ENCODE measurements at regions not wholly inside any gene's neighbourhood (a gene's known extent, or its start where the extent isn't known, plus 50 kb on each side); places are given as distances from the start of the nearest gene placed in this dataset.

GRCh38 chr2:180240774-180241173 lies 233.7 kb upstream of the CWC22 start:
- peak; percentile 67 for ATAC-seq
- Histone ChIP-seq H3K9ac (ENCODE audit: low read length) (no peak overlapping the region), H3K9me3 (ENCODE audit: control insufficient read depth in 1 of 2, insufficient read depth in 1 of 2, low read depth in 1 of 2, low read length in 2 of 2) (no peaks in the 10 kb centered on the region), H3K27me3 (ENCODE audit: insufficient read depth, low read length) (no peaks in the 10 kb centered on the region), H3K36me3 (ENCODE audit: control insufficient read depth in 1 of 2, insufficient read depth in 2 of 2, low read length in 2 of 2) (no peaks in the 10 kb centered on the region), H3K4me2 (ENCODE audit: low read length) (no peak overlapping the region), H3K4me1 (ENCODE audit: control insufficient read depth in 1 of 2, insufficient read depth in 2 of 2, low read length in 2 of 2) (no peaks in the 10 kb centered on the region), H3K4me3 (replicated peaks in 1 of 2; ENCODE audit: low read depth in 1 of 2, low read length in 2 of 2) (no peak overlapping the region), H4K20me1 (ENCODE audit: insufficient read depth) (no peaks in the 10 kb centered on the region), H3K9me2 (ENCODE audit: insufficient read depth) (no peaks in the 10 kb centered on the region), H3K79me2 (ENCODE audit: insufficient read depth, low read length) (no peaks in the 10 kb centered on the region), H3K27ac (ENCODE audit: low read depth, low read length) (no peak overlapping the region), H2AFZ (ENCODE audit: low read depth, low read length, poor library complexity, severe bottlenecking) (peak overlapping the region; percentile 17)
- POLR2A ChIA-PET = no interaction called here
- TF ChIP-seq ZFX (IDR thresholded peaks at IDR 0.05) = no peak
- no peak for TF ChIP-seq CBX3 (IDR thresholded peaks at IDR 0.05; ENCODE audit: low read depth)
- peak; percentile 73 for TF ChIP-seq RAD21 (IDR thresholded peaks at IDR 0.05; ENCODE audit: low read depth)
- no peak for TF ChIP-seq EZH2 (IDR thresholded peaks at IDR 0.05)
- TF ChIP-seq ATF3 (IDR thresholded peaks at IDR 0.05) = no peak
- peak; percentile 14 to 45 (median 37); a peak in 4 of 6 replicates for TF ChIP-seq CTCF (IDR thresholded peaks at IDR 0.05 in 2 of 3, conservative IDR thresholded peaks at IDR 0.05 in 1 of 3; ENCODE audit: borderline replicate concordance in 1 of 3, insufficient read depth in 1 of 3, low read depth in 2 of 3, low read length in 2 of 3)
- no TSS peak for BruUV-seq (replicated peaks)
- CTCF ChIA-PET = no interaction called here
- RAD21 ChIA-PET (ENCODE audit: low non-redundant PET in 1 of 2, low total read pairs in 2 of 2, uncharacterized antibody in 2 of 2, unreplicated experiment in 2 of 2) = no interaction called here
- DNase-seq (ENCODE audit: low read depth, low spot score) = peak; percentile 10
- intact Hi-C loops (cut with micrococcal nuclease) = loop anchor here (1.0 kb wide), 1 partner anchor 818 kb away; no protein-coding TSS in a partner anchor

GRCh38 chr2:180238729-180239128 lies 231.6 kb upstream of the CWC22 start:
- Histone ChIP-seq H3K27ac (ENCODE audit: low read depth, low read length) (no peak overlapping the region), H2AFZ (ENCODE audit: low read depth, low read length, poor library complexity, severe bottlenecking) (no peak overlapping the region)
- POLR2A ChIA-PET = interaction anchor here (0.6 kb wide), 1 partner anchor 742 kb away, joined by 5 read pairs; the partner anchor contains the start of gene UBE2E3

More at GRCh38 chr2:180238729-180239128, 231.6 kb upstream of the CWC22 start:
- no TSS peak for BruUV-seq (replicated peaks)
- RAD21 ChIA-PET (ENCODE audit: low non-redundant PET in 1 of 2, low total read pairs in 2 of 2, uncharacterized antibody in 2 of 2, unreplicated experiment in 2 of 2) = no interaction called here
- Histone ChIP-seq H3K27me3 (ENCODE audit: insufficient read depth, low read length) (no peaks in the 10 kb centered on the region), H3K9me2 (ENCODE audit: insufficient read depth) (no peaks in the 10 kb centered on the region), H3K4me3 (replicated peaks in 1 of 2; ENCODE audit: low read depth in 1 of 2, low read length in 2 of 2) (no peak overlapping the region), H4K20me1 (ENCODE audit: insufficient read depth) (no peaks in the 10 kb centered on the region), H3K4me2 (ENCODE audit: low read length) (no peak overlapping the region), H3K36me3 (ENCODE audit: control insufficient read depth in 1 of 2, insufficient read depth in 2 of 2, low read length in 2 of 2) (no peaks in the 10 kb centered on the region), H3K9ac (ENCODE audit: low read length) (no peak overlapping the region), H3K79me2 (ENCODE audit: insufficient read depth, low read length) (no peaks in the 10 kb centered on the region), H3K9me3 (ENCODE audit: control insufficient read depth in 1 of 2, insufficient read depth in 1 of 2, low read depth in 1 of 2, low read length in 2 of 2) (no peaks in the 10 kb centered on the region), H3K4me1 (ENCODE audit: control insufficient read depth in 1 of 2, insufficient read depth in 2 of 2, low read length in 2 of 2) (no peaks in the 10 kb centered on the region)
- CTCF ChIA-PET = no interaction called here
- DNase-seq (ENCODE audit: low read depth, low spot score) (no peak), ATAC-seq (no peak)
- intact Hi-C loops (cut with micrococcal nuclease) = no loop called here
- TF ChIP-seq ELF1 (IDR thresholded peaks at IDR 0.05; ENCODE audit: borderline replicate concordance, low read depth) (no peak), POLR2A (IDR thresholded peaks at IDR 0.05; ENCODE audit: borderline replicate concordance, extremely low read depth, insufficient read depth, insufficient read length) (no peak), EGR1 (IDR thresholded peaks at IDR 0.05; ENCODE audit: low read depth) (no peak), ZNF274 (IDR thresholded peaks at IDR 0.05; ENCODE audit: low read depth, low read length) (no peak), CTCF (IDR thresholded peaks at IDR 0.05 in 2 of 3, conservative IDR thresholded peaks at IDR 0.05 in 1 of 3; ENCODE audit: borderline replicate concordance in 1 of 3, insufficient read depth in 1 of 3, low read depth in 2 of 3, low read length in 2 of 3) (no peak), ZBTB33 (IDR thresholded peaks at IDR 0.05; ENCODE audit: extremely low read depth, insufficient replicate concordance, low read length) (no peak)
